Endothelial cell of umbilical vein (primary cell): ENCODE measurements at regions not wholly inside any gene's neighbourhood (a gene's known extent, or its start where the extent isn't known, plus 50 kb on each side); places are given as distances from the start of the nearest gene placed in this dataset.
A peak's percentile ranks its signal among the peaks of the same experiment; 100 is the strongest.

Experiments
- BruUV-seq: library from RNA; stranded (reverse); fragments of 400-500 nt; replicated peaks from 2 replicates; lab custom pipeline; 2021; lab: Mats Ljungman, UMichigan
- CTCF ChIA-PET: fragments of 300-600, 350-600 bp; sonication (Branson Sonifier 250); formaldehyde crosslinking; loops from one replicate; lab custom pipeline; 2021; ENCODE audit warnings: antibody characterized with exemption, inconsistent platforms; lab: Charles Lee
- POLR2A ChIA-PET: fragments of 300-600, 350-600 bp; sonication (Branson Sonifier 250); formaldehyde crosslinking; loops from one replicate; lab custom pipeline; 2021; ENCODE audit warnings: antibody characterized with exemption, inconsistent platforms; lab: Charles Lee
- DNase-seq: peaks from one replicate; pipeline ENCODE4 v3.0.0-alpha.2; 2011; ENCODE audit warnings: low read depth, low spot score
- FAIRE-seq: peaks from 2 replicates; lab custom pipeline; 2011; peaks lifted over from hg19 to GRCh38; lab: Jason Lieb, UNC
- H2AFZ ChIP-seq: 2 replicates; pipeline ENCODE4 v1.6.0; 2012; ENCODE audit warnings: low read depth, low read length, control low read depth, inconsistent platforms
- H3K27ac ChIP-seq: 2 replicates; pipeline ENCODE4 v1.5.1; 2011; ENCODE audit warnings: low read depth, mild to moderate bottlenecking, control low read depth, low read length, moderate library complexity; ENCODE audit not compliant: insufficient read depth
- H3K27me3 ChIP-seq, 2 experiments: 2 replicates each; pipeline versions ENCODE4 v1.6.0 to v1.6.1; 2011; ENCODE audit warnings: low read length in 2 of 2, mixed read lengths in 1 of 2; ENCODE audit not compliant: control insufficient read depth in 2 of 2, insufficient read depth in 2 of 2
- H3K36me3 ChIP-seq, 2 experiments: 2 replicates in 1 of 2; 3 replicates in 1 of 2; pipeline ENCODE4 v1.5.1; 2011; ENCODE audit warnings: low read length in 2 of 2, mild to moderate bottlenecking in 1 of 2, moderate library complexity in 1 of 2; ENCODE audit not compliant: control insufficient read depth in 2 of 2, insufficient read depth in 2 of 2; ENCODE audit errors: extremely low read depth in 1 of 2
- H3K4me1 ChIP-seq: 3 replicates; pipeline ENCODE4 v1.5.1; 2011; ENCODE audit warnings: mild to moderate bottlenecking, low read length; ENCODE audit not compliant: control insufficient read depth, insufficient read depth; ENCODE audit errors: extremely low read depth
- H3K4me2 ChIP-seq: 2 replicates; pipeline ENCODE4 v1.6.1; 2011; ENCODE audit warnings: low read length, control low read depth, mixed read lengths; ENCODE audit not compliant: insufficient read depth
- H3K4me3 ChIP-seq, 3 experiments: fragments of 200-600 bp in 1 of 3; sonication (generic), shearing (Covaris generic) in 1 of 3; replicated peaks in 1 of 3; 2 replicates each; pipeline ENCODE4 v1.5.1; 2011 to 2016; ENCODE audit warnings: control low read depth in 3 of 3, low read length in 3 of 3, mild to moderate bottlenecking in 2 of 3, inconsistent platforms in 1 of 3, low read depth in 1 of 3, moderate library complexity in 1 of 3; ENCODE audit not compliant: insufficient read depth in 1 of 3
- H3K79me2 ChIP-seq: 2 replicates; pipeline ENCODE4 v1.6.0; 2012; ENCODE audit warnings: low read length, inconsistent platforms; ENCODE audit not compliant: control insufficient read depth, insufficient read depth
- H3K9ac ChIP-seq: replicated peaks from 2 replicates; pipeline ENCODE3; 2011; ENCODE audit warnings: low read length, control low read depth; ENCODE audit not compliant: insufficient read depth; ENCODE audit errors: extremely low read depth
- H3K9me1 ChIP-seq: replicated peaks from 3 replicates; pipeline ENCODE4 v1.6.0; 2011; ENCODE audit warnings: mild to moderate bottlenecking, low read length; ENCODE audit not compliant: control insufficient read depth, insufficient read depth; ENCODE audit errors: extremely low read depth
- H3K9me3 ChIP-seq: replicated peaks from 2 replicates; pipeline ENCODE4 v1.5.1; 2012; ENCODE audit warnings: low read length, inconsistent platforms; ENCODE audit not compliant: control insufficient read depth, insufficient read depth
- H4K20me1 ChIP-seq: replicated peaks from 2 replicates; pipeline ENCODE3; 2011; ENCODE audit warnings: mild to moderate bottlenecking, low read length; ENCODE audit not compliant: control insufficient read depth, insufficient read depth; ENCODE audit errors: extremely low read depth
- CTCF ChIP-seq, 2 donors: IDR thresholded peaks; 1 replicate in 1 of 2; 2 replicates in 1 of 2; pipeline ENCODE4 v1.5.1; 2011; ENCODE audit warnings: low read length in 2 of 2, mild to moderate bottlenecking in 2 of 2, moderate library complexity in 2 of 2, control low read depth in 1 of 2, inconsistent platforms in 1 of 2, low read depth in 1 of 2; ENCODE audit not compliant: insufficient read depth in 1 of 2; ENCODE audit errors: extremely low read depth in 1 of 2
- EZH2 ChIP-seq: IDR thresholded peaks from 2 replicates; pipeline ENCODE4 v1.6.1; 2012; ENCODE audit warnings: borderline replicate concordance, low read depth, mild to moderate bottlenecking, moderate library complexity, low read length, inconsistent platforms; ENCODE audit not compliant: severe bottlenecking
- FOS ChIP-seq: IDR thresholded peaks from 2 replicates; pipeline ENCODE4 v1.6.1; 2011; ENCODE audit warnings: mild to moderate bottlenecking, low read length, moderate library complexity, borderline replicate concordance; ENCODE audit not compliant: insufficient read depth
- GATA2 ChIP-seq: IDR thresholded peaks from 2 replicates; pipeline ENCODE4 v1.7.0; 2011; ENCODE audit warnings: low read depth, mild to moderate bottlenecking, moderate library complexity, mixed read lengths, low read length; ENCODE audit not compliant: insufficient read length, insufficient read depth
- JUN ChIP-seq: IDR thresholded peaks from 2 replicates; pipeline ENCODE4 v1.6.1; 2011; ENCODE audit warnings: borderline replicate concordance, low read depth; ENCODE audit not compliant: insufficient read length, insufficient read depth
- MAX ChIP-seq: IDR thresholded peaks from 2 replicates; pipeline ENCODE4 v1.6.1; 2011; ENCODE audit not compliant: insufficient read depth, insufficient read length
- MYC ChIP-seq: IDR thresholded peaks from one replicate; pipeline ENCODE4 v1.6.1; 2011; ENCODE audit warnings: mild to moderate bottlenecking, low read depth, low read length
- POLR2A ChIP-seq: IDR thresholded peaks from 2 replicates; pipeline ENCODE4 v1.6.1; 2012; ENCODE audit warnings: low read depth, mild to moderate bottlenecking, control low read depth, low read length
- POLR2AphosphoS5 ChIP-seq: IDR thresholded peaks from 2 replicates; pipeline ENCODE4 v1.6.1; 2012; ENCODE audit warnings: low read depth, mild to moderate bottlenecking, control low read depth, low read length, moderate library complexity; ENCODE audit not compliant: insufficient read depth
- dilution Hi-C: fragments of 300-500 bp; cut with MboI; formaldehyde crosslinking; loops from one replicate; pipeline ENCODE4 v1.15.0; 2019; ENCODE audit warnings: low sequenced_read_pairs; ENCODE audit not compliant: extremely low pct_ligation_motif_present
- intact Hi-C: fragments of 100-400 bp; cut with micrococcal nuclease; formaldehyde crosslinking; loops from one replicate; pipeline ENCODE4 v1.10.0; 2022

- Histone ChIP-seq H3K9me3 (no peaks in the 10 kb centered on the region), H3K9me1 (no peaks in the 10 kb centered on the region), H2AFZ (no peak overlapping the region), H3K9ac (no peak overlapping the region), H3K4me1 (peaks cover 3% of the 10 kb centered on the region), H3K27ac (no peak overlapping the region), H3K27me3 (no peaks in the 10 kb centered on the region), H3K79me2 (no peaks in the 10 kb centered on the region), H3K4me2 (no peak overlapping the region), H4K20me1 (no peaks in the 10 kb centered on the region), H3K36me3 (peaks cover 0 to 4% of the 10 kb centered on the region in 2 experiments), H3K4me3 (no peak overlapping the region)
- TF ChIP-seq GATA2 (no peak), FOS (no peak), CTCF (IDR thresholded peaks at IDR 0.05; ENCODE audit: extremely low read depth in 1 of 2, insufficient read depth in 1 of 2, low read depth in 1 of 2, low read length in 2 of 2) (no peak), POLR2AphosphoS5 (no peak), JUN (no peak), POLR2A (no peak), MAX (no peak), MYC (no peak), EZH2 (no peak)
- dilution Hi-C loops, result no loop called here
- TSS peak; percentile 49 for BruUV-seq
- ChIA-PET POLR2A (no interaction called here), CTCF (interaction anchor here (1.1 to 1.8 kb wide), 2 partner anchors 70 to 99 kb away, joined by 5 read pairs; no protein-coding TSS in a partner anchor)
- intact Hi-C loops, result loop anchor here (5.0 kb wide), 1 partner anchor 243 kb away; no protein-coding TSS in a partner anchor
- DNase-seq (no peak), FAIRE-seq (no peak)
Measured at GRCh38 chr17:77499699-77500435, 359.1 kb downstream of the SEC14L1 start.
